Adrenal gland (tissue), 5 donors: ENCODE measurements at regions not wholly inside any gene's neighbourhood (a gene's known extent, or its start where the extent isn't known, plus 50 kb on each side); places are given as distances from the start of the nearest gene placed in this dataset.

Experiments used
- POLR2A ChIP-seq, 2 donors: fragments of 450-650 bp; IDR thresholded peaks; one replicate each; pipeline ENCODE4 v1.6.1; 2017; ENCODE audit warnings: antibody characterized with exemption in 2 of 2, mild to moderate bottlenecking in 2 of 2, moderate library complexity in 1 of 2
- TF ChIP-seq, protein P1 (sequence below), 6 experiments: fragments of 450-650 bp in 4 of 6; fragments of 200-600 bp in 2 of 6; sonication (generic) in 1 of 6; IDR thresholded peaks; 1 replicate in 5 of 6; 2 replicates in 1 of 6; pipeline versions ENCODE4 v1.5.1 to v1.8.0; 2016 to 2021; ENCODE audit warnings: antibody characterized with exemption in 6 of 6, mild to moderate bottlenecking in 2 of 6, moderate library complexity in 1 of 6
- donor health status: DM: no; HTN: no; CAD: no.

DNA sequence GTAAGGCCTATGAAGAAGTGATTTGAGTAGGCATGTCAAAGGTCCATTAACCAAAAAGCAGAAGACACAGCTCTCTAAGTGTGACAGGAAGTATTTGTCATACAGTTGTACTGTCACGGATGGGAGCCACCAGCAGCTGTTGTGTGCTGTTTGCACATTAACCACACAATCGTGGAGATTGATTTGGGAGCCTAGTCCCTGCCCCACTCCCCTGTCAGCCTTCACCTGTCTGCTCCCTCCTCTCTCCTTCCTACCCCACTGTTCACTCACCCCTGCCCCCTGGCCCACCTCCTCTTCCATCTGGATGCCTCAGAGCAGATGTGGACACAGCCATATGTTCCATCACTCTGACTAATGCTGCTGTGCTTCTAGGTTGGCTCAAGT lies 124.7 kb upstream of the SPACA1 start:
- TF ChIP-seq, protein P1, sequence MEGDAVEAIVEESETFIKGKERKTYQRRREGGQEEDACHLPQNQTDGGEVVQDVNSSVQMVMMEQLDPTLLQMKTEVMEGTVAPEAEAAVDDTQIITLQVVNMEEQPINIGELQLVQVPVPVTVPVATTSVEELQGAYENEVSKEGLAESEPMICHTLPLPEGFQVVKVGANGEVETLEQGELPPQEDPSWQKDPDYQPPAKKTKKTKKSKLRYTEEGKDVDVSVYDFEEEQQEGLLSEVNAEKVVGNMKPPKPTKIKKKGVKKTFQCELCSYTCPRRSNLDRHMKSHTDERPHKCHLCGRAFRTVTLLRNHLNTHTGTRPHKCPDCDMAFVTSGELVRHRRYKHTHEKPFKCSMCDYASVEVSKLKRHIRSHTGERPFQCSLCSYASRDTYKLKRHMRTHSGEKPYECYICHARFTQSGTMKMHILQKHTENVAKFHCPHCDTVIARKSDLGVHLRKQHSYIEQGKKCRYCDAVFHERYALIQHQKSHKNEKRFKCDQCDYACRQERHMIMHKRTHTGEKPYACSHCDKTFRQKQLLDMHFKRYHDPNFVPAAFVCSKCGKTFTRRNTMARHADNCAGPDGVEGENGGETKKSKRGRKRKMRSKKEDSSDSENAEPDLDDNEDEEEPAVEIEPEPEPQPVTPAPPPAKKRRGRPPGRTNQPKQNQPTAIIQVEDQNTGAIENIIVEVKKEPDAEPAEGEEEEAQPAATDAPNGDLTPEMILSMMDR (IDR thresholded peaks at IDR 0.05), result no peak
- TF ChIP-seq POLR2A (IDR thresholded peaks at IDR 0.05), result no peak
